ENCODE measurements at regions not wholly inside any gene's neighbourhood (a gene's known extent, or its start where the extent isn't known, plus 50 kb on each side); places are given as distances from the start of the nearest gene placed in this dataset.
"Not testable (repeated sequence)": the region's sequence is repeated elsewhere in the genome, so short reads cannot be mapped to it uniquely, and the experiment has no call there.

DNA sequence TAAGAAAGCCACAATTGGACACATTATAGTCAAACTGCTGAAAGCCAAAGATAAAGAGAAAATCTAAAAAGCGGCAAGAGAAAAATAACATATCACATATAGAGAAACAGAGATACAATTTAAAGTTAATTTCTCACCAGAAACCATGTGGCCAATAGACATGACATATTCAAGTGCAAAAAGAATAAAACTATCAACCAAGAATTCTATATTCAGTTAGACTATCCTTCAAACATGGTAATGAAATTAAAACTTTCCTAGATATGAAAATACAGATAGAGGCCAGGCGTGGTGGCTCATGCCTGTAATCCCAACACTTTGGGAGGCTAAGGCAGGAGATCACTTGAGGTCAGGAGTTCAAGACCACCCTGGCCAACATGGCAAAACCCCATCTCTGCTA, 129.1 kb upstream of the RNF32 start:
- DNase-seq, result no peak

DNA sequence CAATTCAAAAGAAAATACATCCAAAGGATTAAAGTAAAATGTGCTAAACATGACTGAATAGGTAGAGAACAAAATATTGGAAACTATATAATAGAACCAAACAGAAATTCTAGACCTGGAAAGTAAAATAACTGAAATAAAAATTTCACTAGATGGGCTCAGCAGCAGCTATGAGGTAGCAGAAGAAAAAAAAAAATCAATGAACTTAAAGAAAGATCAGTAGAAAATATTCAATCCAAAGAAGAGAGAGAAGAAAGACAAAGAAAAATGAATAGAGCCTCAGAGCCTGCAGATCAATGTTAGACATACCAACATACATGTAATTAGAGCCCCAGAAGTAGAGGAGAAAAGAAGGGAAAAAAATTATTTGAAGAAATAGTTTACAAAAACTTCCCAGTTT, 129.6 kb upstream of the RNF32 start:
- no peak for DNase-seq

DNA sequence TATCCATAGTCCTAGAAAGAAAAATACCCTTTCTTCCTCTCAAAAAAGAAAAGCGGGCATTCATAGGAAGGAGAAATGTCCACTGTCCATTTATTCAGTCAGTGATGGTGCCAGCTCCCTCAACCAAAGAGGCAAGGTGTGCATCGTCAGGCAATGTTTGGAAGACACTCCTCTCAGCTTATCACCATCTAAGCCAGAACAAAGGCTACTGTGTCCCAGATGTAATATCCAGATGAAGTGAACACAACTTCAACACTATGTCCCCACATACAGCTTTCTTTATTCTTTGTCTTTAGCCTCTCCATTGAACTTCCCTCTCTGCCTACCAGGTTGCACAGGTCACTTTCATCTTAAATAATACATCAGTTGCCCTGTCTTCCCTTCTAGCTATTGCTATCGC, 131.4 kb upstream of the RNF32 start:
- DNase-seq, result no peak

DNA sequence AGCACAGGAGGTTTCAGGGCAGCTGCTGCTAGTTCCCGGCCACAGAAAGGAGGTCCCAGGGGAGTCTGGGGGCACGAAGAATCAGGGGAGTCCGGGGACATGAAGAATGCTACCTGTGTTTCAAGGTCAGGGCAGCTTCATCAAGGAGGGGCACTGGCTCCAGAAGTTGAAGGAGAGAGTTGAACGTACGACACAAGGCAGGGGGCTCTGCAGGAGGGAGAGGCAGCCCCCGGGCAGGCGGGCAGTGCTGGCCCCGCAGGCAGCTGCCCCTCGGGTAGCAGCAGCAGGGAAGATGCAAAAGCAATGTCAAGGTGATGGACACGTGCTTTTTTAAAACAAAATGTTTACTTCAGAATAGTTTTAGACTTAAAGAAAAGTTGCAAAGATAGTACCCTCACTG, 134.7 kb upstream of the RNF32 start:
- no peak for DNase-seq

DNA sequence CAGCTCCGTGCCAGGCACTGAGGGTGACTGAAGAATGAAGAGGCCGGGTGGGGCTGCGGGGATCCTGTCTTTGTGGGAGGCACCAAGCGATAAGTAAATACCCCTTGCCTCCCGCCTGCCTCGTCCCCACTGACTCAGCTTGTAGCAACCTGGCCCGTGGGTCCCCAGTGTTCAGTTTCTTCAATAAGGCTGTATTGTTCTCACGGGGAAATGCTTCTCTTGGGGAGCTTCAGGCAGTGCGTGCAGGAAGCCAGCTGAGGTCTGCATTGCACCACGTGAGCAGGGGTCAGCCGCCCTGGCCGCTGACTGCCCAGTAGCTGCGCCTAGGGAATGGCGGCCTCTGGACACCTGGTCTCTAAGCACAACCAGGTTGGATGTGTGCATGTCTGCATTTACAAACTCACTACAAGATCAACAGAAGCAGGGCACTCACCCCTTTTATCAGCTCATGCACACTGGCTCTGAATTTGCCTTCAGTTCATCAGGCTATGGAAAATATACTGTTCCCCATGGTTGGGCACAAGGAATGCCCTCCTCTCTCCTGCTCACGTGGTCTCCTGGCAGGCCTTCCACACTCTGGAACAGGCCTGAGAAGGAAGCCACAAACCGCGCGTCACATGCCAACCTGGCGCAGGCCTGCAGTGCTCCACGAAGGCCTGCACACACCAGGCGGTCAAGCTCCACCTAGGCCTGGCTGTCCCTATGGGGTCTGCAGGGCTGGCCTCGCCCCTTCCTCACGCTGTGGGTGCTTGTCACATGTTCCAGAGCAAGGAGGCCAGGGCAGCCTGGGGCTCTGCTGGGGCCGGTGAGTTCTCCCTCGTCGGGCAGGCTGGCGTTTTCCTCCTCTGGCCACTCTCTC, 135.7 kb upstream of the RNF32 start:
- DNase-seq, result no peak

DNA sequence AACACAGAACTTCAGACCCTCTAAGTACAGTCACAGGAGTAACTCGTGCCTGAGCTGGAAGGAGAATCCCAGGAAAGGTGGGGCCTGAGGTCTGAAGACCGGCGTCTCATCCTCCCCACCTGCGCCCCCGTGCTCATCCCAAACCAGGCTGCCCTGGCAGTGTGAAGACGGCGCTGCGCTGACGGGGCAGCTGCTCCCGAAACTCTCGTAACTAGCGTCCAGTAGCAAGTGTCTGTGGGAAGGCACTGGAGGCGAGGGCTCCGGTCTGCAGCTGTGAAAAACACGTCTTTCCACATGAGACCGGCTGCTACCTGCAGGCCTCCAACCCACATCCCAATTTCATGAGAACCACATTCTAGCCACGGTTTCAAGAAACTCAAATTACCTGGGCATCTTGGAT, 136.6 kb upstream of the RNF32 start:
- DNase-seq, result no peak

DNA sequence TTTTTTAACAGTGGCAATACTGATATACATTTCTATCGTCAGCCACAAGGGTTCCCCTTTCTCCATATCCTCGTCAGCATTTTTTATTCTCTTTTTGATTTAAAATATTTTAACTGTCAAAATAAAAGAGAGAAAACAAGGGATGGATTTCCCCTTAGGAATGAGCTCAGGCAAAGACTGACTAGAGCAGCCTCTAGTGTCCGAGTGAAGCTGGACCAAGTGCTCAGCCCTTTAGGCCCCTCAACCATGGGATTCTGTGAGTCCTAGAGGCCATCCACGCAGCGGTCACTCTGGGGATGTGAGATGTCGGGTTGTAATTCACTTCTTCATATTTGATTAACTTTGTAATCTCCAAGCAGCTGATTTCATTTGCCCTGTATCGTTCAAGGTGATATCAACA, 137.4 kb upstream of the RNF32 start:
- DNase-seq, result no peak

DNA sequence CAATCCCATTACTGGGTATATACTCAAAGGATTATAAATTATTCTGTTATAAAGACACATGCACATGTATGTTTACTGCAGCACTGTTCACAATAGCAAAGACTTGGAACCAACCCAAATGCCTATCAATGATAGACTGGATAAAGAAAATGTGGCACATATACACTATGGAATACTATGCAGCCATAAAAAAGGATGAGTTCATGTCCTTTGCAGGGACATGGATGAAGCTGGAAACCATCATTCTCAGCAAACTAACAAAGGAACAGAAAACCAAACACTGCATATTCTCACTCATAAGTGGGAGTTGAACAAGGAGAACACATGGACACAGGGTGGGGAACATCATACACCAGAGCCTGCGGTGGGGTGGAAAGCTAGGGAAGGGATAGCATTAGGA, 138.8 kb upstream of the RNF32 start:
- not testable (repeated sequence) for DNase-seq

DNA sequence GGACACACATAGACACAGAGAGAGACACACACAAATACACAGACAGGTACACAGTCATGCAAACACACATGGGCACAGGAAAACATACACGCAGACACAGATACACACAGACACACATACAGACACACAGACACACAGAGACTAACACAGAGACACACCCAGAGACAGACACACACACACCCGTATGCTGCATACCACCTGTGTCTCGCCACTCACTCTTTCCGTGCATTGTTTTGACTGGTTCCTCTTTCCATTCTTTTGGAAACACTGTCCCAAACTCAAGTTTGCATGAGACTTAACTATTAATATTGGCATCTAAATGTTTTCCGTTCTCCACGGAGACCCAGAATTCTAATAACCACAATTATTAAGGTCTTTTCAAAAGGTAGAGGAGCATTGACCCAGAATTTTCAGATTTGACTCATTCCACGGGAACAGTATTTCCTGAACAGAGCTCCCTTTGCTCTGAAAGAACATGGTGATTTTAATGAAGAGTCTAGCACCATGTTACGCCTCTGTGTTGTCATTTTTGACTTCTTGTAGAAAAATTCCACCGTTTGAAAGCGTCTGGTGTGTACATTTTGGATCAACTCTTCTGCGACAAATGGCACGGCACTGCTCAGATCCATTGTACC, 141.2 kb upstream of the RNF32 start:
- no peak for DNase-seq

DNA sequence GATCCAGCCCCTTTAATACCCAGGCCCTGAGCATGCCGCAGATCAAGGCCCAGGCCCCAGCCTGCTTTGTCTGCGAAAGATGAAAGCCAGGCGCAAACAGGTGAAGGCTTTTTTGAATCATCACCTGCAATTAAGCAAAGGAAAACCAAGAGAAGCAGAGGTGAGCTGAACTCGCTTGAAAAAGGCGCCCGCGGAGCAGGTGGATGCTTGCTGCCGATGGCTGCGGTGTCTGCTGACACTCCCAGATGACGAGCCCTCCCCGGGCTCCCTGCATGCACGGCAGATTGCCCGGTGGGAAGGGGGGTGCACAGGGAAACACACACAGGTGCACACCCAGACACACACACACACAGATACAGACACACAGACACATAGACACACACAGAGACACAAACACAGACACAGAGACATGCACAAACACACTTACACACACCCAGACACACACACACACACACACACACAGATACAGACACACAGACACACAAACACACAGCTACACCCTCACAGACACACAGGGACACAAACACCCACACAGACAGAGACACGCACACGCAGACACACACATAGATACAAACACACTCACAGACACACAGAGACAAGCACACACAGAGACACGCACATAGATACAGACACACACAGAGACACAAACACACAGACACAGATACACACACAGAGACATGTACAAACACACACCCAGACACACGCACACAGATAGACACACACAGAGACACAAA, 142.6 kb upstream of the RNF32 start:
- no peak for DNase-seq

DNA sequence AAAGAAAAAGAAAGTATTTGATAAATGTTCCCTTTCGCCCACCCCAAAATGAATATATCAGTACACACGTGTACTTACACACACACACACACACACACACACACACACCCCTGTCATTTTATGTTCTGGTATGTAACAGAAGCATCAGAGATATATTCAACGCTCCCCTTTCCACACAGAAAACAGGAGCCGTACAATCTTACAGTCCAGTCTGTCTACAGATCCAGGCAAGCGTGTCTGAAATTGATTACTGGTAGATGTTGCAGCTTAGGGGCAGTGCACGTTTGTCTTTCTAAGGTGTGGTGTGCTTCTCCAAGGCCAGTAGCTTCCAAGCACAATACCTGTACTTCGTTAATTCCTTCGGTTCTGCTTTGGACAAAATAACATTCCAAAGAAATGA, 143.7 kb upstream of the RNF32 start:
- DNase-seq, result no peak

DNA sequence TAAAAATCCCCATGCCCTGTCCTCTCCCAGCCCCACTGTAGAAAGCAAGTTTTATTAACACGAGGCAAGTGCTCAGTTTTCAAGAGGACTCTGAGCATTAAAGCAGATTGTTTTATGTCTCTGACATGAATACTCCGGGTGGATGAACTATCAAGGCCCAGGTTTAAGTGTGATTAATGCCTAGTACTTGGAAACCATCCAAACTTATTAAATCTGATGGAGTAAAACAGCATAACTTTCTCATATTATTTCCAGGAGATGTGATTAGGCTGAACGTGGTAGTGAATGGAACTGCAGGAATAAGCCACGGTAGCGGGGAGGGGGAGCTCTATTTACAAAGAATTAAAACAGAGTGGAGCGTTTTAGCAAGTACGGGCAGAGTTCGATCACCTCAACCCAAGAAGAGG, 144.2 kb upstream of the RNF32 start:
- no peak for DNase-seq

DNA sequence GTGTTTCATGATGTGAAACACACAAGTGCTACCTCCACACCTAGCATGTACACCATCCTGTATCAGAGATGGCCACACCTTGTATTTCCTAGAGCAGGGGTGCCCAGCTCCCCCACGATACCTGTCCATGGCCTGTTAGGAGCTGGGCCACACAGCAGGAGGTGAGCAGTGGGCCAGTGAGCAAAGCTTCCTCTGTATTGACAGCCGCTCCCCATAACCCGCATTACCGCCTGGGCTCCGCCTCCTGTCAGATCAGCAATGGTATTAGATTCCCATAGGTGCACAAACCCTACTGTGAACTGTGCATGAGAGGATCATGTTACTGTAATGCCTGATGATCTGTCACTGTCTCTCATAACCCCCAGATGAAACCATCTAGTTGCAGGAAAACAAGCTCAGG, 145.6 kb upstream of the RNF32 start:
- no peak for DNase-seq

DNA sequence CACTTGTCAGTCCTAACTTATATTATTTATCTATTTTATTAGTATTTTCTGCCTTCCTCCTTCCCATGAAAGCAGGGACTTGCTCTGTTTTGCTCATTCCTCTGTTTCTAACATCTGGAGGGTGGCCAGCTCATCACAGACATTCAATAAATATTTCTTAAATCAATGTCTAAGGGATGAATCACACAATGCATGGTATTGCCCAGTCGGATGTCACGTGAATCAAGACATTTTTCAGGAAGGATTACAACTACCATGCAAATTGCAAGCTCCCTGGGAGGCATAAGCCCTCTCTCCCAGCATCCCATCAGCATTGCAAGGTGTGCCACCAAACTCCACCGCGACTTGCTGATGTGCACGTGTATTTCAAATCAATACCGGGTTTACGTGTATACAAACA, 146.6 kb upstream of the RNF32 start:
- DNase-seq, result no peak

DNA sequence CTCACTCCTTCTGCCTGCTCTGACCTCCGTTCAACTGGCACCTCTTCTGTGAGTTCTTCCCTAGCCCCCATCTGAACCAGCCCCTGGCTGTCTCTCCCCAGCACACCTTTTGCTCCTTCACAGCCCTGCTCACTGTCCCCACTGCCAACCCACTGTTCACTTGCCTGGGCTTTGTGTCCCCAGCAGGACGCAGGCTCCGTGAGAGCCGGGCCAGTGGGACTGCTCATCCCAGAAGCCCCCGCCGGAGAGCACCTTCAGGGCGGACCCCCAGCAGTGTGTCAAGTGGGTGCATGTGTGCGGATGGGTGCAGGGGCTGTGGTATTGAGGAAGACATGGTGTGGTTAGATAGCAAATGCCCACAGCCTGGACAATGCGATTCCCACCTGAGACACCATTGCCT, 148.4 kb upstream of the RNF32 start:
- no peak for DNase-seq

DNA sequence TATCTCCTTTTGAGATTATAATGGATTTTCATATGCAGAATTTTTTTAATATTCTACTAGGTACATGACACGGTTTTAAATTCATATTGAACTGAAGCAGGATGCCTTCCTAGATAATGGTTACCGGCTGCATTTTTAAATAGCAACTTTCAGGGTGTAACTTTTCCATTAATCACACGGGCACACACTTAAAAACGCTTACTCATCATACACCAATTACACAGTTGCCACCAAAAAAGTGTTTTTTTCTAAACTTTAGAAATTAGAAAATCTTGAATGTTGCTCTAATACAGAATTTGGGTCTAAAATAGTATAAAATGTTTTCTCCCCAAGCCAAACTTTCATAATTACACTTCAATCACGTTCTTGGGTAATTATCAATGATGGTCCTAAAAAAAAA, 149.1 kb upstream of the RNF32 start:
- DNase-seq, result no peak

DNA sequence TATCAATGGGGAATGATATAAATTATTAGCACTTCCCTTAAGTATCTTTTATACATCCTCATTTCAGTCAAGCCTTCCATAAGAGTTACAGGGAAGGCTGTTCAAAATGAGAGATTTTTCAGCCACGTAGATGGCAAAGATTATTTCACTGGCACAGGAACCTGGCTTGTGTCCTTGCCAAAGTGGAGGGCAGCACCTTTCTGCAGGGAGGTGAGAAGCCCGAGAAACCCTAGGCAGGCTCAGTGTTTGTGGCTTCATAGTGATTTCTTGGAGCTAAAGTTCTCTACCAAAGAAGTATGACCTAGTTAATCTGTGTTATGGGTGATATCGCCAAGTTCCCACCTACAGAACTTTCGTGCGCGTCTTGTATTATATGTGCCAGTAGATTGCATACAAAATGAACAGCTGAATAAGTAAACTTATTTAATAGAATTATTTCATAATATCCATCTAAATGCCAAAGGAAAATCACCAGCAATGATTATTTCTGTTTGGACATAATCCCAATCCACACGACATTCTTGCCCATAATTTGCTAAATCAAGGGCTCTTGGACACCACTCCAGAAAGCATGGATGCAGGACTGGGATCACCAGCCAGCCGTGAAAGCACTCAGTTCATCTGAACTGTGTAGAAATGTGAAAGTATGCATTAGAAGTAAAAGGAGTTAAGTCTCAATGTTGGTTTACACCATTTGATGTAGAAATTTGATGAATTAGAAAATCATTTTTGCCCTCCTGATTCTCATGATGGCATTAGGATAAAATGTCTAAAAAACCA, 150.4 kb upstream of the RNF32 start:
- DNase-seq, result no peak

DNA sequence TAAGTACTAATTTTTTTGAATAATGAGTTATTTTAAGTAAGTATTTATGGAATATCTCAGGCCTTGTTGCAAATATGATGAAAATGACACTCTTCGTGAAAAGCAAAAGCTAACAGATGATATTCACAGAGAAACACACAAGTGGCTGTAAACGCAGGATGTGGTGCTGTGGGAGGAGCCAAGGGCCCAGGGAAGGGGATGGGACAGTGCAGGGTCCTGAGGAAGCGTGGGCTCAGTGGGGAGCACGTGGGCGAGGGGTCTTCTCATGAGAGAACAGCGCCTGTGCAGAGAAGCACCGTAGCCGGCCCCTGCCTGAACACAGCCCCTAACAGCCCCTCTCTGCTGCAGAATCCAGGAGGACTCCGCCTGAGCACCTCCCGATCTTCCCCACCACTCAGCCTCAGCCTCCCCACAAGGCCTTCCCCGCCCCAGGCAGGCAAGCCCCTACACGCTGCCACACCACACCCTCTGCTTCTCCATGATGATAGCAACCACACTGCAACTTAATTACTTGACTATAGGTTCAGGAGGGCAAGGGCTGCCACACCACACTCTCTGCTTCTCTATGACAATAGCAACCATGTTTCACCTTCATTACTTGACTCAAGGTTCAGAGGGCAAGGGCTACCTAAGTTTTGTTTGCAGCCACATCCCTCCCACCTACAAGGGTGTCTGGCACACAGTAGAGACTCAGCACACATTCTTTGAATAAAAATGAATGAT, 152.6 kb upstream of the RNF32 start:
- DNase-seq, result no peak

DNA sequence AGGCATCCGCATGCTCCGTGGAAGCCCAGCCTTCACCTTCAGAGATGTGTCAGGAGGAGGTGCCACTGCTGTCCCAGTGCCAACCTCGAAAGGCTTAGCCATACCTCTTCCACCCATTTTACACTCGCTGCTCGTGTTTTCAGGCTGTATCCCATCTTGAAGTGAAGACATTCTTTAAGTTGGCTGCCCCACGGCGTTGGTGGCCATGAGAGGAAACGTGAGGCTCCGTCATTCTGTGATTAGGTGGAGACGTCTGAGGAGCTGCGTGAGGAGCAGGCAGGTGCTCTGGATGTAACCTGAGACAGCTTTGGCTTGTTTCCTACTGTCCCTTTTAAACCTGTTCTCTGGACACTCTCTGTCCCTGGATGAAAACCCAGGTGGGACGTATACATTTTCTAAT, 159.9 kb upstream of the RNF32 start:
- DNase-seq, result no peak

DNA sequence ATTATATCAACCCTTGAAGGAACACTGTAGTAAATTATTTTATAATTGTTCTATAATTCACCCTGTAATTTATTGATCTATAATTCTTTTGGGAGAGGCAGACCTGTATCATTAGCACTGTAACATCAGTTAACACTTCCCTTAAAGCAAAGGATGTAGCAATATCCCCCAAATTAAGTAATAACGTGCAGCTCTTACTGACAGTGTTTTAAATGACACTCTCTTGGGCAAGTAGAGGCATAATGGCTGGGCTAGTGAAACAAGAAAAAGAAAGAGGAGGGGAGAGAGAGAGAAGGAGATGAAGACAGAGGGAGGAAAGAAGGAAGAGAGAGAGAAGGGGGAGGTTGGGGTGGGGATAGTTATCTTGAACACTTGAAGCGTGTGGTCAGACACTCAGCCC, 161.0 kb upstream of the RNF32 start:
- DNase-seq, result no peak

DNA sequence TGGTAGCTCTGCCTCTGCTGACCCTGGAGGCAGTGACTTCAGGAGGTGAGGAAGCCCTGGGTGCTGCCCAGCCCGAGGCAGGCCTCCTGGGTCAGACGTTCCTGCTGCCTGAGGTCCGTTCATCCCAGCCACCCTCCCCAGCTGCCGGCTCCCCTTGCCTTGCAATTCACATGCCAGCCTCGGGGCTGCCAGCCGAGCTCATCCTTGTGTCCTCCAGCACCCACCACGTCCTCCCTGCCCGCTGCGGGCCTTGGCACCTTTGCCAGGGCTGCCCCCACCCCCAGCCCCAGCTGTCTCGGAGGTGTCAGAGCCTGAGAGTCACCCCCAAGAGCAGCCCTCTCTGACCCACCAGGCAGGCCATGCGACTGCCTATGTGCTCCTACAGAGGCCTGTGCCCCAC, 162.1 kb upstream of the RNF32 start:
- no peak for DNase-seq

DNA sequence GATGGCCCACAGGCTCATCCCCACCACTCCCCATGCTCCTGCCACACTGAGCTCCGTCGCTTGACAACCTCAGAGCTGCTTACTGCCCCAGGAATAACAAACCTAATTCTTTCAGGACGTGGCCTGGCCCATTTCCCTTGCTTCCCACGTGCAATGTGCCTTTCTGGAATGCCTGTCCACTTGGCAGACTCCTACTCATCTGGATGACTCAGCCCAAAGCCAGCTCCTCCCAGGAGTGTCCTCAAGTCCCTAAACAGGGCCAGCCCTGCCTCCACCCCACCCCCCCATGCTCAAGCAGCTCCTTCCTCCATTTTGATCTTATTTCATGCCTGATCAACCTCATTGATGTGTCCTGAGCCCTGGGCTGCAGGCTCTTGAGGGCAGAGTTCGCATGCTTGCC, 164.9 kb upstream of the RNF32 start:
- no peak for DNase-seq

DNA sequence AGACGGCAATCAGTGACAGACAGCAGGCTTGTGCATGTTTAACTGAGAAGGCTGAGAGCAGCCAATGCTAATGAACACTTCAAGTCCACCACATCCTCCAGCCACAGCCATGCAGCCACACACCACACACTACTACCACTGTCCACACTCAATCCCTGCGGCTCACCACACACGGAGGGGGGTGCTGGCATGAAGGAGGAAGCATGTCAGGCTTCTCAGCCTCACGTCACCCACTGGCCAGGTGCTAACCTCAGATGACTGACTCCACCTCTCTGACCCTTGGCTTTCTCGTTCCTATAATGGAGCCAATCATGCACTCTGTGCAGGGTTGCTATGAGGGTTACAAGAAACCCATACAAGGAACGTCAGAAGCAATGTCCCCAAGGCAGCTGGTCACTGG, 165.4 kb upstream of the RNF32 start:
- DNase-seq, result no peak

Data from CD4-positive, alpha-beta T cell treated with Interleukin-1 beta for 1 hour (primary cell).